ENCODE measurements at regions not wholly inside any gene's neighbourhood (a gene's known extent, or its start where the extent isn't known, plus 50 kb on each side); places are given as distances from the start of the nearest gene placed in this dataset.

- Histone ChIP-seq H3K9me3 (ENCODE audit: control insufficient read depth, low read depth, low read length) (no peaks in the 10 kb centered on the region), H2AFZ (ENCODE audit: control insufficient read depth, low read length) (no peak overlapping the region), H3K9me1 (ENCODE audit: control insufficient read depth, extremely low read depth, insufficient read depth, low read length) (no peaks in the 10 kb centered on the region), H3K4me2 (ENCODE audit: control insufficient read depth, extremely low read depth, insufficient read depth, low read depth, low read length) (no peak overlapping the region), H3K4me3 (ENCODE audit: control insufficient read depth in 2 of 3, extremely low read depth in 1 of 3, insufficient read depth in 2 of 3, low read depth in 1 of 3, low read length in 3 of 3) (no peak overlapping the region), H4K20me1 (ENCODE audit: control insufficient read depth, extremely low read depth, insufficient read depth, low read length) (peaks cover 4% of the 10 kb centered on the region), H3K9ac (ENCODE audit: control insufficient read depth, extremely low read depth, insufficient read depth, low read length) (no peak overlapping the region), H3K27ac (ENCODE audit: control insufficient read depth, insufficient read depth, low read length) (no peak overlapping the region), H3K4me1 (ENCODE audit: control insufficient read depth, extremely low read depth, insufficient read depth, low read length) (peaks cover 28% of the 10 kb centered on the region), H3K79me2 (ENCODE audit: control insufficient read depth, insufficient read depth, low read length) (peaks cover 75% of the 10 kb centered on the region), H3K27me3 (ENCODE audit: control insufficient read depth, extremely low read depth, insufficient read depth, low read length) (no peaks in the 10 kb centered on the region), H3K36me3 (ENCODE audit: control insufficient read depth in 2 of 2, extremely low read depth in 1 of 2, insufficient read depth in 2 of 2, low read length in 2 of 2) (no peaks in the 10 kb centered on the region)
- dilution Hi-C loops (cut with MboI; ENCODE audit: extremely low pct_ligation_motif_present, low sequenced_read_pairs) = no loop called here
- DNase-seq (ENCODE audit: low read depth, low spot score) = no peak
- FAIRE-seq = no peak
- TF ChIP-seq EZH2 (IDR thresholded peaks at IDR 0.05; ENCODE audit: low read length) = no peak
Measured at GRCh38 chr3:159816512-159816911, 172.1 kb upstream of the IL12A start.

- DNase-seq (ENCODE audit: low read depth, low spot score) (no peak), FAIRE-seq (no peak)
- Histone ChIP-seq H3K4me1 (ENCODE audit: control insufficient read depth, extremely low read depth, insufficient read depth, low read length) (peaks cover 28% of the 10 kb centered on the region), H2AFZ (ENCODE audit: control insufficient read depth, low read length) (no peak overlapping the region), H3K9me3 (ENCODE audit: control insufficient read depth, low read depth, low read length) (no peaks in the 10 kb centered on the region), H4K20me1 (ENCODE audit: control insufficient read depth, extremely low read depth, insufficient read depth, low read length) (peaks cover 4% of the 10 kb centered on the region), H3K27me3 (ENCODE audit: control insufficient read depth, extremely low read depth, insufficient read depth, low read length) (no peaks in the 10 kb centered on the region), H3K36me3 (ENCODE audit: control insufficient read depth in 2 of 2, extremely low read depth in 1 of 2, insufficient read depth in 2 of 2, low read length in 2 of 2) (no peaks in the 10 kb centered on the region), H3K27ac (ENCODE audit: control insufficient read depth, insufficient read depth, low read length) (no peak overlapping the region), H3K4me3 (ENCODE audit: control insufficient read depth in 2 of 3, extremely low read depth in 1 of 3, insufficient read depth in 2 of 3, low read depth in 1 of 3, low read length in 3 of 3) (no peak overlapping the region), H3K9ac (ENCODE audit: control insufficient read depth, extremely low read depth, insufficient read depth, low read length) (no peak overlapping the region), H3K9me1 (ENCODE audit: control insufficient read depth, extremely low read depth, insufficient read depth, low read length) (no peaks in the 10 kb centered on the region), H3K4me2 (ENCODE audit: control insufficient read depth, extremely low read depth, insufficient read depth, low read depth, low read length) (no peak overlapping the region), H3K79me2 (ENCODE audit: control insufficient read depth, insufficient read depth, low read length) (peaks cover 73% of the 10 kb centered on the region)
- TF ChIP-seq EZH2 (IDR thresholded peaks at IDR 0.05; ENCODE audit: low read length) = no peak
- TF ChIP-seq CTCF (optimal IDR thresholded peaks at IDR 0.05 in 1 of 3, IDR thresholded peaks at IDR 0.05 in 1 of 3, conservative IDR thresholded peaks at IDR 0.05 in 1 of 3; ENCODE audit: extremely low read depth in 1 of 3, insufficient read depth in 2 of 3, low read length in 3 of 3) = no peak
- dilution Hi-C loops (cut with MboI; ENCODE audit: extremely low pct_ligation_motif_present, low sequenced_read_pairs) = no loop called here
Measured at GRCh38 chr3:159817126-159817525, 171.5 kb upstream of the IL12A start.

- Histone ChIP-seq H3K4me3 (ENCODE audit: control insufficient read depth in 2 of 3, extremely low read depth in 1 of 3, insufficient read depth in 2 of 3, low read depth in 1 of 3, low read length in 3 of 3) (no peak overlapping the region), H3K9ac (ENCODE audit: control insufficient read depth, extremely low read depth, insufficient read depth, low read length) (no peak overlapping the region), H3K79me2 (ENCODE audit: control insufficient read depth, insufficient read depth, low read length) (peaks cover 73% of the 10 kb centered on the region), H3K27ac (ENCODE audit: control insufficient read depth, insufficient read depth, low read length) (no peak overlapping the region), H3K4me1 (ENCODE audit: control insufficient read depth, extremely low read depth, insufficient read depth, low read length) (peaks cover 28% of the 10 kb centered on the region), H3K36me3 (ENCODE audit: control insufficient read depth in 2 of 2, extremely low read depth in 1 of 2, insufficient read depth in 2 of 2, low read length in 2 of 2) (no peaks in the 10 kb centered on the region), H4K20me1 (ENCODE audit: control insufficient read depth, extremely low read depth, insufficient read depth, low read length) (peaks cover 4% of the 10 kb centered on the region), H3K9me3 (ENCODE audit: control insufficient read depth, low read depth, low read length) (no peaks in the 10 kb centered on the region), H3K4me2 (ENCODE audit: control insufficient read depth, extremely low read depth, insufficient read depth, low read depth, low read length) (no peak overlapping the region), H3K27me3 (ENCODE audit: control insufficient read depth, extremely low read depth, insufficient read depth, low read length) (no peaks in the 10 kb centered on the region), H2AFZ (ENCODE audit: control insufficient read depth, low read length) (no peak overlapping the region), H3K9me1 (ENCODE audit: control insufficient read depth, extremely low read depth, insufficient read depth, low read length) (no peaks in the 10 kb centered on the region)
- dilution Hi-C loops (cut with MboI; ENCODE audit: extremely low pct_ligation_motif_present, low sequenced_read_pairs) = no loop called here
- no peak for FAIRE-seq
- TF ChIP-seq EZH2 (IDR thresholded peaks at IDR 0.05; ENCODE audit: low read length) = no peak
- no peak for TF ChIP-seq CTCF (optimal IDR thresholded peaks at IDR 0.05 in 1 of 3, IDR thresholded peaks at IDR 0.05 in 1 of 3, conservative IDR thresholded peaks at IDR 0.05 in 1 of 3; ENCODE audit: extremely low read depth in 1 of 3, insufficient read depth in 2 of 3, low read length in 3 of 3)
- no peak for DNase-seq (ENCODE audit: low read depth, low spot score)
Measured at GRCh38 chr3:159817571-159817970, 171.1 kb upstream of the IL12A start.
